Upper lobe of right lung (tissue), 1 donor: ENCODE measurements at regions not wholly inside any gene's neighbourhood (a gene's known extent, or its start where the extent isn't known, plus 50 kb on each side); places are given as distances from the start of the nearest gene placed in this dataset.

Experiments
- ATAC-seq: fragments of 200-7000 bp; cut with Tn5 transposase; one replicate; pipeline ENCODE4 v1.9.1; 2020; ENCODE audit warnings: mild to moderate bottlenecking, moderate library complexity
- DNase-seq: peaks from one replicate; pipeline ENCODE4 v3.0.0-alpha.2; 2020
- H3K27ac ChIP-seq: fragments of 200-600 bp; one replicate; pipeline ENCODE4 v1.8.0; 2022
- H3K27me3 ChIP-seq: fragments of 200-600 bp; one replicate; pipeline ENCODE4 v1.8.0; 2022; ENCODE audit warnings: mild to moderate bottlenecking
- H3K36me3 ChIP-seq: fragments of 200-600 bp; one replicate; pipeline ENCODE4 v1.8.0; 2022
- H3K4me1 ChIP-seq: fragments of 200-600 bp; one replicate; pipeline ENCODE4 v1.8.0; 2022
- H3K4me3 ChIP-seq: fragments of 200-600 bp; one replicate; pipeline ENCODE4 v1.8.0; 2022; ENCODE audit warnings: mild to moderate bottlenecking
- H3K9me3 ChIP-seq: fragments of 200-600 bp; one replicate; pipeline ENCODE4 v1.8.0; 2022
- CTCF ChIP-seq: fragments of 200-600 bp; IDR thresholded peaks from one replicate; pipeline ENCODE4 v1.8.0; 2022; ENCODE audit warnings: antibody characterized with exemption
- intact Hi-C: fragments of 100-400 bp; cut with DNase I; formaldehyde crosslinking; loops from one replicate; pipeline ENCODE4 v1.11.0; 2022
- donor health status: DM: no; HTN: yes; CAD: no; lungs with severe emphysema.

- intact Hi-C loops: no loop called here
- DNase-seq (no peak), ATAC-seq (no peak)
- no peak overlapping the region for H3K27ac ChIP-seq
- no peaks in the 10 kb centered on the region for H3K4me1 ChIP-seq
- no peak for TF ChIP-seq CTCF
- H3K4me3 ChIP-seq: no peak overlapping the region
- H3K36me3 ChIP-seq: no peaks in the 10 kb centered on the region
- no peaks in the 10 kb centered on the region for H3K9me3 ChIP-seq
- no peaks in the 10 kb centered on the region for H3K27me3 ChIP-seq
These were observed 149.0 kb downstream of the GLI2 start for GRCh38 chr2:120884472-120885290.

GRCh38 chr2:120885321-120885720 lies 149.7 kb downstream of the GLI2 start:
- Histone ChIP-seq H3K27ac (no peak overlapping the region), H3K27me3 (no peaks in the 10 kb centered on the region), H3K36me3 (no peaks in the 10 kb centered on the region), H3K9me3 (no peaks in the 10 kb centered on the region), H3K4me1 (no peaks in the 10 kb centered on the region), H3K4me3 (no peak overlapping the region)
- no peak for TF ChIP-seq CTCF
- ATAC-seq (no peak), DNase-seq (no peak)
- intact Hi-C loops: no loop called here

- no peaks in the 10 kb centered on the region for H3K36me3 ChIP-seq
- no peaks in the 10 kb centered on the region for H3K9me3 ChIP-seq
- no peaks in the 10 kb centered on the region for H3K27me3 ChIP-seq
- no peak overlapping the region for H3K27ac ChIP-seq
- ATAC-seq (no peak), DNase-seq (no peak)
- H3K4me3 ChIP-seq: no peak overlapping the region
- intact Hi-C loops: no loop called here
- no peaks in the 10 kb centered on the region for H3K4me1 ChIP-seq
- TF ChIP-seq CTCF: no peak
These were observed 150.1 kb downstream of the GLI2 start for GRCh38 chr2:120885749-120886148.

- intact Hi-C loops: no loop called here
- no peak overlapping the region for H3K27ac ChIP-seq
- no peaks in the 10 kb centered on the region for H3K4me1 ChIP-seq
- ATAC-seq (no peak), DNase-seq (no peak)
- H3K36me3 ChIP-seq: no peaks in the 10 kb centered on the region
- no peak overlapping the region for H3K4me3 ChIP-seq
- no peaks in the 10 kb centered on the region for H3K27me3 ChIP-seq
- no peaks in the 10 kb centered on the region for H3K9me3 ChIP-seq
- TF ChIP-seq CTCF: no peak
These were observed 151.1 kb downstream of the GLI2 start for GRCh38 chr2:120886534-120887319.

GRCh38 chr2:120887320-120887697 lies 151.6 kb downstream of the GLI2 start:
- ATAC-seq (peak; percentile 5), DNase-seq (no peak)
- no peak overlapping the region for H3K4me3 ChIP-seq
- H3K36me3 ChIP-seq: no peaks in the 10 kb centered on the region
- intact Hi-C loops: no loop called here
- no peaks in the 10 kb centered on the region for H3K9me3 ChIP-seq
- H3K4me1 ChIP-seq: no peaks in the 10 kb centered on the region
- no peak for TF ChIP-seq CTCF
- no peaks in the 10 kb centered on the region for H3K27me3 ChIP-seq
- H3K27ac ChIP-seq: no peak overlapping the region
